GM12872 (cell line): ENCODE measurements at regions not wholly inside any gene's neighbourhood (a gene's known extent, or its start where the extent isn't known, plus 50 kb on each side); places are given as distances from the start of the nearest gene placed in this dataset.

Experiments
- CTCF ChIP-seq: IDR thresholded peaks from 3 replicates; pipeline ENCODE4 v1.5.1; 2011; ENCODE audit warnings: low read depth, mild to moderate bottlenecking, low read length, moderate library complexity; ENCODE audit not compliant: insufficient read depth

GRCh38 chr10:25805986-25806385, 128.0 kb upstream of the MYO3A start:
- TF ChIP-seq CTCF: no peak

- no peak for TF ChIP-seq CTCF
Measured at GRCh38 chr10:25808372-25808771, 125.7 kb upstream of the MYO3A start.

- TF ChIP-seq CTCF: no peak
Measured at GRCh38 chr10:25811052-25811685, 122.9 kb upstream of the MYO3A start.

- TF ChIP-seq CTCF: no peak
Measured at GRCh38 chr10:25813511-25813910, 120.5 kb upstream of the MYO3A start.

- TF ChIP-seq CTCF: no peak
Measured at GRCh38 chr10:25815236-25815635, 118.8 kb upstream of the MYO3A start.

GRCh38 chr10:25815999-25816768, 117.8 kb upstream of the MYO3A start:
- TF ChIP-seq CTCF: no peak

- TF ChIP-seq CTCF: no peak
Measured at GRCh38 chr10:25817200-25817599, 116.8 kb upstream of the MYO3A start.
